Caco-2 (cell line): ENCODE measurements at regions not wholly inside any gene's neighbourhood (a gene's known extent, or its start where the extent isn't known, plus 50 kb on each side); places are given as distances from the start of the nearest gene placed in this dataset.

Source experiments
- BruUV-seq: library from RNA; stranded (reverse); fragments of 400-500 nt; replicated peaks from 2 replicates; lab custom pipeline; 2021; lab: Mats Ljungman, UMichigan
- CTCF ChIA-PET: fragments of 300-600 bp; sonication (Branson Sonifier 250); formaldehyde crosslinking; loops from one replicate; lab custom pipeline; 2022; ENCODE audit warnings: antibody characterized with exemption; lab: Charles Lee
- POLR2A ChIA-PET: fragments of 300-600 bp; sonication (Branson Sonifier 250); formaldehyde crosslinking; loops from one replicate; lab custom pipeline; 2022; ENCODE audit warnings: antibody characterized with exemption; lab: Charles Lee
- DNase-seq, 2 experiments: peaks; one replicate each; pipeline versions ENCODE4 v3.0.0 to v3.0.0-alpha.2; 2020 to 2022
- H3K27me3 ChIP-seq: replicated peaks from 2 replicates; pipeline ENCODE4 v1.6.0; 2011; ENCODE audit warnings: low read length; ENCODE audit not compliant: control insufficient read depth, insufficient read depth
- H3K36me3 ChIP-seq: 2 replicates; pipeline ENCODE4 v1.5.1; 2011; ENCODE audit warnings: low read length; ENCODE audit not compliant: control insufficient read depth, insufficient read depth
- H3K4me1 ChIP-seq: fragments of 250-450 bp; sonication (Bioruptor Pico); 2 replicates; pipeline ENCODE4 v1.5.1; 2020; ENCODE audit warnings: mild to moderate bottlenecking
- H3K4me3 ChIP-seq: 2 replicates; pipeline ENCODE4 v1.5.1; 2011; ENCODE audit warnings: low read depth, mild to moderate bottlenecking, control low read depth, low read length
- H3K9me3 ChIP-seq: fragments of 250-450 bp; sonication (Bioruptor Pico); 2 replicates; pipeline ENCODE4 v1.5.1; 2020; ENCODE audit warnings: mild to moderate bottlenecking, moderate library complexity
- H3K27ac Mint-ChIP-seq: one replicate; pipeline ENCODE4 v1.8.0; 2022; ENCODE audit warnings: mixed read lengths; ENCODE audit not compliant: unreplicated experiment
- H3K27me3 Mint-ChIP-seq: one replicate; pipeline ENCODE4 v1.8.0; 2022; ENCODE audit warnings: mixed read lengths; ENCODE audit not compliant: insufficient read depth, unreplicated experiment
- H3K36me3 Mint-ChIP-seq: one replicate; pipeline ENCODE4 v1.8.0; 2022; ENCODE audit warnings: mild to moderate bottlenecking, mixed read lengths; ENCODE audit not compliant: insufficient read depth, unreplicated experiment
- H3K4me1 Mint-ChIP-seq: one replicate; pipeline ENCODE4 v1.8.0; 2022; ENCODE audit warnings: low read depth, mixed read lengths; ENCODE audit not compliant: unreplicated experiment
- H3K4me3 Mint-ChIP-seq: one replicate; pipeline ENCODE4 v1.8.0; 2022; ENCODE audit warnings: mild to moderate bottlenecking, moderate library complexity, mixed read lengths; ENCODE audit not compliant: unreplicated experiment
- H3K9me3 Mint-ChIP-seq: one replicate; pipeline ENCODE4 v1.8.0; 2022; ENCODE audit warnings: mixed read lengths; ENCODE audit not compliant: unreplicated experiment
- intact Hi-C: fragments of 100-400 bp; cut with micrococcal nuclease; formaldehyde crosslinking; loops from one replicate; pipeline ENCODE4 v1.10.0; 2022; ENCODE audit not compliant: unreplicated experiment
- TF ChIP-seq, protein P1 (sequence below), 2 experiments: fragments of 200-600 bp in 1 of 2; IDR thresholded peaks; 1 replicate in 1 of 2; 2 replicates in 1 of 2; pipeline versions ENCODE4 v1.5.1 to v1.8.0; 2011 to 2022; ENCODE audit warnings: antibody characterized with exemption in 1 of 2, control low read depth in 1 of 2, inconsistent platforms in 1 of 2, low read depth in 1 of 2, low read length in 1 of 2, mild to moderate bottlenecking in 1 of 2, moderate library complexity in 1 of 2; ENCODE audit not compliant: insufficient read depth in 1 of 2, severe bottlenecking in 1 of 2, unreplicated experiment in 1 of 2

- no peak overlapping the region for H3K4me3 ChIP-seq
- ChIA-PET CTCF (no interaction called here), POLR2A (no interaction called here)
- H3K9me3 Mint-ChIP-seq: no peaks in the 10 kb centered on the region
- no TSS peak for BruUV-seq
- H3K27me3 Mint-ChIP-seq: no peaks in the 10 kb centered on the region
- no peak for DNase-seq
- TF ChIP-seq, protein P1, sequence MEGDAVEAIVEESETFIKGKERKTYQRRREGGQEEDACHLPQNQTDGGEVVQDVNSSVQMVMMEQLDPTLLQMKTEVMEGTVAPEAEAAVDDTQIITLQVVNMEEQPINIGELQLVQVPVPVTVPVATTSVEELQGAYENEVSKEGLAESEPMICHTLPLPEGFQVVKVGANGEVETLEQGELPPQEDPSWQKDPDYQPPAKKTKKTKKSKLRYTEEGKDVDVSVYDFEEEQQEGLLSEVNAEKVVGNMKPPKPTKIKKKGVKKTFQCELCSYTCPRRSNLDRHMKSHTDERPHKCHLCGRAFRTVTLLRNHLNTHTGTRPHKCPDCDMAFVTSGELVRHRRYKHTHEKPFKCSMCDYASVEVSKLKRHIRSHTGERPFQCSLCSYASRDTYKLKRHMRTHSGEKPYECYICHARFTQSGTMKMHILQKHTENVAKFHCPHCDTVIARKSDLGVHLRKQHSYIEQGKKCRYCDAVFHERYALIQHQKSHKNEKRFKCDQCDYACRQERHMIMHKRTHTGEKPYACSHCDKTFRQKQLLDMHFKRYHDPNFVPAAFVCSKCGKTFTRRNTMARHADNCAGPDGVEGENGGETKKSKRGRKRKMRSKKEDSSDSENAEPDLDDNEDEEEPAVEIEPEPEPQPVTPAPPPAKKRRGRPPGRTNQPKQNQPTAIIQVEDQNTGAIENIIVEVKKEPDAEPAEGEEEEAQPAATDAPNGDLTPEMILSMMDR (IDR thresholded peaks at IDR 0.05; ENCODE audit: insufficient read depth in 1 of 2, low read depth in 1 of 2, low read length in 1 of 2, severe bottlenecking in 1 of 2, unreplicated experiment in 1 of 2): no peak
- no peaks in the 10 kb centered on the region for H3K36me3 Mint-ChIP-seq
- no peak overlapping the region for H3K27ac Mint-ChIP-seq
- H3K4me1 ChIP-seq: no peaks in the 10 kb centered on the region
- H3K27me3 ChIP-seq: no peaks in the 10 kb centered on the region
- H3K36me3 ChIP-seq: no peaks in the 10 kb centered on the region
- no peaks in the 10 kb centered on the region for H3K9me3 ChIP-seq
- no peaks in the 10 kb centered on the region for H3K4me1 Mint-ChIP-seq
- no peak overlapping the region for H3K4me3 Mint-ChIP-seq
- intact Hi-C loops: no loop called here
These were observed 392.6 kb upstream of the CHST9 start for GRCh38 chr18:27577752-27578151.

DNA sequence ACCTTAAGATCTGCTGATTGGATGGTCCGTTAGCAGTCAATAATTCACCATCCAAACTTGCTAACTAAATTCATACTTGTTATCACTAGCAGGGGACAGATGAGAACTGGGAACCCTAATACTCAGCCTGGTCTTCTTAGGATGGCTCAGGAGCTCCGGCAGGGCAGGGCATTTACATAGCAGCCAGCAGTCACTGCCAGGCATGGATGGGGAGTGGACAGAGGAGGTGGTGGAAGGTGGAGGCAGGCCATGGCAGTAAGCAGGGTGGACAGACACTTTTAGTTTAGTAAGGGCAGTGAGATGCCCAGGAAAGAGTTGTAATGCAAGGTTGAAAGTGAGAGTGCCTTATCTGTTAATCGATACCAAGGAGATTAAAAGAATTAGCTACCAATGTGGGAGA is 392.2 kb upstream of the CHST9 start:
- H3K36me3 ChIP-seq: no peaks in the 10 kb centered on the region
- H3K9me3 ChIP-seq: no peaks in the 10 kb centered on the region
- TF ChIP-seq, protein P1 (IDR thresholded peaks at IDR 0.05; ENCODE audit: insufficient read depth in 1 of 2, low read depth in 1 of 2, low read length in 1 of 2, severe bottlenecking in 1 of 2, unreplicated experiment in 1 of 2): no peak
- no peak for DNase-seq
- H3K36me3 Mint-ChIP-seq: no peaks in the 10 kb centered on the region
- H3K4me3 Mint-ChIP-seq: no peak overlapping the region
- no peaks in the 10 kb centered on the region for H3K27me3 Mint-ChIP-seq
- H3K4me1 ChIP-seq: no peaks in the 10 kb centered on the region
- BruUV-seq: no TSS peak
- no peaks in the 10 kb centered on the region for H3K4me1 Mint-ChIP-seq
- ChIA-PET CTCF (no interaction called here), POLR2A (no interaction called here)
- intact Hi-C loops: no loop called here
- no peaks in the 10 kb centered on the region for H3K27me3 ChIP-seq
- H3K4me3 ChIP-seq: no peak overlapping the region
- H3K27ac Mint-ChIP-seq: no peak overlapping the region
- H3K9me3 Mint-ChIP-seq: no peaks in the 10 kb centered on the region

GRCh38 chr18:27567434-27567833 is 382.3 kb upstream of the CHST9 start:
- Mint-ChIP-seq H3K4me3 (no peak overlapping the region), H3K27me3 (peaks cover 3% of the 10 kb centered on the region), H3K27ac (no peak overlapping the region), H3K9me3 (peaks cover 8% of the 10 kb centered on the region), H3K36me3 (no peaks in the 10 kb centered on the region), H3K4me1 (no peaks in the 10 kb centered on the region)
- BruUV-seq: no TSS peak
- H3K36me3 ChIP-seq: no peaks in the 10 kb centered on the region
- no peaks in the 10 kb centered on the region for H3K9me3 ChIP-seq
- intact Hi-C loops: no loop called here
- POLR2A ChIA-PET: no interaction called here
- H3K27me3 ChIP-seq: no peaks in the 10 kb centered on the region
- no peak overlapping the region for H3K4me3 ChIP-seq
- CTCF ChIA-PET: interaction anchor here (0.6 kb wide), 1 partner anchor 32 kb away, joined by 4 read pairs; no protein-coding TSS in a partner anchor
- no peak for DNase-seq
- H3K4me1 ChIP-seq: no peaks in the 10 kb centered on the region
- TF ChIP-seq, protein P1 (IDR thresholded peaks at IDR 0.05; ENCODE audit: insufficient read depth in 1 of 2, low read depth in 1 of 2, low read length in 1 of 2, severe bottlenecking in 1 of 2, unreplicated experiment in 1 of 2): no peak
